RWPE1 (cell line): ENCODE measurements at regions not wholly inside any gene's neighbourhood (a gene's known extent, or its start where the extent isn't known, plus 50 kb on each side); places are given as distances from the start of the nearest gene placed in this dataset.

Experiments used
- CTCF ChIA-PET: fragments of 350-600 bp; sonication (Branson Sonifier 250); formaldehyde crosslinking; extraction: SDS; loops from one replicate; lab custom pipeline; 2021; lab: Yijun Ruan, JAX
- POLR2A ChIA-PET: fragments of 400-600 bp; formaldehyde crosslinking; extraction: SDS; loops from one replicate; lab custom pipeline; 2020; ENCODE audit warnings: antibody characterized with exemption; ENCODE audit not compliant: low non-redundant PET; lab: Yijun Ruan, JAX
- DNase-seq: peaks from one replicate; pipeline ENCODE4 v3.0.0; 2012; ENCODE audit warnings: low spot score
- H3K27ac ChIP-seq: fragments of 450-650 bp; 2 replicates; pipeline ENCODE4 v1.5.1; 2017
- CTCF ChIP-seq: fragments of 450-650 bp; conservative IDR thresholded peaks from 2 replicates; pipeline ENCODE4 v1.5.1; 2017; ENCODE audit warnings: low read depth, mild to moderate bottlenecking

- ChIA-PET CTCF (no interaction called here), POLR2A (no interaction called here)
- no peak for TF ChIP-seq CTCF
These were observed 327.7 kb upstream of the CDH11 start for GRCh38 chr16:65449526-65449925.

GRCh38 chr16:65446427-65446826 lies 324.6 kb upstream of the CDH11 start:
- CTCF ChIA-PET, result no interaction called here
- no peak for DNase-seq
- TF ChIP-seq CTCF, result no peak
- POLR2A ChIA-PET, result no interaction called here
- no peak overlapping the region for H3K27ac ChIP-seq

More at GRCh38 chr16:65449526-65449925, 327.7 kb upstream of the CDH11 start:
- DNase-seq, result no peak
- no peak overlapping the region for H3K27ac ChIP-seq

GRCh38 chr16:65445313-65446260 lies 323.7 kb upstream of the CDH11 start:
- DNase-seq, result peak; percentile 3
- ChIA-PET CTCF (interaction anchor here (0.5 kb wide), 1 partner anchor 1004 kb away, joined by 4 read pairs; no protein-coding TSS in a partner anchor), POLR2A (interaction anchor here (0.6 kb wide), 1 partner anchor 133 kb away, joined by 3 read pairs; no protein-coding TSS in a partner anchor)
- H3K27ac ChIP-seq, result no peak overlapping the region
- no peak for TF ChIP-seq CTCF

GRCh38 chr16:65441501-65441900 lies 319.6 kb upstream of the CDH11 start:
- ChIA-PET POLR2A (no interaction called here), CTCF (interaction anchor here (0.5 to 0.6 kb wide), 2 partner anchors 10 to 175 kb away, joined by 3 read pairs; no protein-coding TSS in a partner anchor)
- DNase-seq, result no peak
- TF ChIP-seq CTCF, result no peak
- H3K27ac ChIP-seq, result no peak overlapping the region

GRCh38 chr16:65429504-65430181 lies 307.8 kb upstream of the CDH11 start:
- ChIA-PET CTCF (no interaction called here), POLR2A (no interaction called here)
- DNase-seq, result no peak
- H3K27ac ChIP-seq, result no peak overlapping the region
- TF ChIP-seq CTCF, result no peak

GRCh38 chr16:65426484-65426883 lies 304.6 kb upstream of the CDH11 start:
- ChIA-PET CTCF (no interaction called here), POLR2A (no interaction called here)
- no peak overlapping the region for H3K27ac ChIP-seq
- DNase-seq, result no peak
- TF ChIP-seq CTCF, result no peak
